Type B pancreatic cell (in vitro differentiated cells): ENCODE measurements at regions not wholly inside any gene's neighbourhood (a gene's known extent, or its start where the extent isn't known, plus 50 kb on each side); places are given as distances from the start of the nearest gene placed in this dataset.

Source experiments
- DNase-seq: peaks from one replicate; pipeline ENCODE4 v3.0.0; 2021; ENCODE audit warnings: mixed read lengths; ENCODE audit not compliant: unreplicated experiment; ENCODE audit errors: extremely low spot score
- H3K27ac Mint-ChIP-seq: 2 replicates; pipeline ENCODE4 v1.8.0; 2021; ENCODE audit warnings: mild to moderate bottlenecking, mixed read lengths
- H3K27me3 Mint-ChIP-seq: 2 replicates; pipeline ENCODE4 v1.8.0; 2021; ENCODE audit warnings: mixed read lengths
- H3K36me3 Mint-ChIP-seq: 2 replicates; pipeline ENCODE4 v1.8.0; 2021; ENCODE audit warnings: mixed read lengths
- H3K4me1 Mint-ChIP-seq: one replicate; pipeline ENCODE4 v1.8.0; 2021; ENCODE audit warnings: mixed read lengths; ENCODE audit not compliant: unreplicated experiment
- H3K4me3 Mint-ChIP-seq: 2 replicates; pipeline ENCODE4 v1.8.0; 2021; ENCODE audit warnings: mild to moderate bottlenecking, mixed read lengths
- H3K9me3 Mint-ChIP-seq: 2 replicates; pipeline ENCODE4 v1.8.0; 2021; ENCODE audit warnings: mixed read lengths
- CTCF ChIP-seq: fragments of 200-600 bp; sonication (generic); conservative IDR thresholded peaks from 2 replicates; pipeline ENCODE4 v1.5.0; 2021; ENCODE audit warnings: antibody characterized with exemption, mild to moderate bottlenecking

GRCh38 chr12:113674996-113675395 is 203.3 kb upstream of the LHX5 start:
- no peak for TF ChIP-seq CTCF
- peaks cover 84% of the 10 kb centered on the region for H3K27me3 Mint-ChIP-seq
- no peaks in the 10 kb centered on the region for H3K36me3 Mint-ChIP-seq
- DNase-seq = no peak
- H3K4me1 Mint-ChIP-seq = peaks cover 6% of the 10 kb centered on the region
- H3K27ac Mint-ChIP-seq = no peak overlapping the region
- no peaks in the 10 kb centered on the region for H3K9me3 Mint-ChIP-seq
- H3K4me3 Mint-ChIP-seq = no peak overlapping the region

GRCh38 chr12:113674302-113674701 is 202.6 kb upstream of the LHX5 start:
- Mint-ChIP-seq H3K27me3 (peaks cover 84% of the 10 kb centered on the region), H3K9me3 (no peaks in the 10 kb centered on the region), H3K27ac (no peak overlapping the region), H3K4me3 (no peak overlapping the region), H3K4me1 (peaks cover 10% of the 10 kb centered on the region), H3K36me3 (no peaks in the 10 kb centered on the region)
- no peak for DNase-seq
- no peak for TF ChIP-seq CTCF

GRCh38 chr12:113673458-113674238 is 202.0 kb upstream of the LHX5 start:
- H3K27ac Mint-ChIP-seq = no peak overlapping the region
- peaks cover 82% of the 10 kb centered on the region for H3K27me3 Mint-ChIP-seq
- H3K36me3 Mint-ChIP-seq = no peaks in the 10 kb centered on the region
- DNase-seq = no peak
- H3K4me3 Mint-ChIP-seq = no peak overlapping the region
- peaks cover 10% of the 10 kb centered on the region for H3K4me1 Mint-ChIP-seq
- no peak for TF ChIP-seq CTCF
- no peaks in the 10 kb centered on the region for H3K9me3 Mint-ChIP-seq

- H3K27ac Mint-ChIP-seq = no peak overlapping the region
- H3K27me3 Mint-ChIP-seq = peaks cover 75% of the 10 kb centered on the region
- no peak for DNase-seq
- H3K9me3 Mint-ChIP-seq = no peaks in the 10 kb centered on the region
- no peak overlapping the region for H3K4me3 Mint-ChIP-seq
- no peak for TF ChIP-seq CTCF
- peaks cover 10% of the 10 kb centered on the region for H3K4me1 Mint-ChIP-seq
- no peaks in the 10 kb centered on the region for H3K36me3 Mint-ChIP-seq
Measured at GRCh38 chr12:113670742-113671141, 199.1 kb upstream of the LHX5 start.

- H3K27me3 Mint-ChIP-seq = peaks cover 61% of the 10 kb centered on the region
- H3K36me3 Mint-ChIP-seq = no peaks in the 10 kb centered on the region
- H3K27ac Mint-ChIP-seq = no peak overlapping the region
- peaks cover 4% of the 10 kb centered on the region for H3K4me1 Mint-ChIP-seq
- no peak overlapping the region for H3K4me3 Mint-ChIP-seq
- TF ChIP-seq CTCF = no peak
- DNase-seq = no peak
- H3K9me3 Mint-ChIP-seq = no peaks in the 10 kb centered on the region
Measured at GRCh38 chr12:113667676-113668356, 196.1 kb upstream of the LHX5 start.
